HG02885 (cell line): ENCODE measurements at regions not wholly inside any gene's neighbourhood (a gene's known extent, or its start where the extent isn't known, plus 50 kb on each side); places are given as distances from the start of the nearest gene placed in this dataset.
"Not testable (repeated sequence)": the region's sequence is repeated elsewhere in the genome, so short reads cannot be mapped to it uniquely, and the experiment has no call there.

Experiments
- ATAC-seq: cut with Tn5 transposase; IDR thresholded peaks from one replicate; pipeline ENCODE4 v1.9.1; 2021; ENCODE audit warnings: mild to moderate bottlenecking; ENCODE audit not compliant: unreplicated experiment, poor library complexity

GRCh38 chr6:11458509-11458908 is 79.0 kb upstream of the TMEM170B start:
- ATAC-seq = no peak

GRCh38 chr6:11457422-11457821 is 80.1 kb upstream of the TMEM170B start:
- ATAC-seq = not testable (repeated sequence)

GRCh38 chr6:11452106-11452505 is 85.4 kb upstream of the TMEM170B start:
- ATAC-seq = not testable (repeated sequence)

GRCh38 chr6:11450037-11450436 is 87.5 kb upstream of the TMEM170B start:
- no peak for ATAC-seq

GRCh38 chr6:11449408-11449807 is 88.1 kb upstream of the TMEM170B start:
- no peak for ATAC-seq

- ATAC-seq = no peak
Measured at GRCh38 chr6:11448038-11448437, 89.5 kb upstream of the TMEM170B start.

- ATAC-seq = no peak
Measured at GRCh38 chr6:11447265-11447664, 90.3 kb upstream of the TMEM170B start.

GRCh38 chr6:11445146-11445545 is 92.4 kb upstream of the TMEM170B start:
- ATAC-seq = no peak

GRCh38 chr6:11443125-11443524 is 94.4 kb upstream of the TMEM170B start:
- ATAC-seq = not testable (repeated sequence)

GRCh38 chr6:11442495-11442894 is 95.1 kb upstream of the TMEM170B start:
- ATAC-seq = no peak

- ATAC-seq = no peak
Measured at GRCh38 chr6:11439876-11440275, 97.7 kb upstream of the TMEM170B start.

GRCh38 chr6:11439017-11439420 is 98.5 kb upstream of the TMEM170B start:
- no peak for ATAC-seq

GRCh38 chr6:11437824-11438459 is 99.6 kb upstream of the TMEM170B start:
- no peak for ATAC-seq

- ATAC-seq = no peak
Measured at GRCh38 chr6:11436508-11437096, 100.9 kb upstream of the TMEM170B start.

GRCh38 chr6:11434565-11435326 is 102.8 kb upstream of the TMEM170B start:
- ATAC-seq = no peak

- no peak for ATAC-seq
Measured at GRCh38 chr6:11433860-11434259, 103.7 kb upstream of the TMEM170B start.

- ATAC-seq = no peak
Measured at GRCh38 chr6:11432713-11433450, 104.7 kb upstream of the TMEM170B start.

GRCh38 chr6:11432091-11432490 is 105.5 kb upstream of the TMEM170B start:
- no peak for ATAC-seq

- no peak for ATAC-seq
Measured at GRCh38 chr6:11431455-11431937, 106.1 kb upstream of the TMEM170B start.

- no peak for ATAC-seq
Measured at GRCh38 chr6:11430036-11430435, 107.5 kb upstream of the TMEM170B start.

GRCh38 chr6:11429577-11429976 is 108.0 kb upstream of the TMEM170B start:
- no peak for ATAC-seq
